HepG2 (cell line): ENCODE measurements at regions not wholly inside any gene's neighbourhood (a gene's known extent, or its start where the extent isn't known, plus 50 kb on each side); places are given as distances from the start of the nearest gene placed in this dataset.

ENCODE experiments used
- EP300 ChIP-seq, 3 experiments: sonication (generic) in 1 of 3; formaldehyde crosslinking in 1 of 3; IDR thresholded peaks; 2 replicates each; pipeline versions ENCODE4 v1.5.1 to v1.6.1; 2011 to 2020; ENCODE audit warnings: low read depth in 2 of 3, low read length in 2 of 3, borderline replicate concordance in 1 of 3, improper control_type of control experiment in 1 of 3, mild to moderate bottlenecking in 1 of 3, missing genetic modification reagents in 1 of 3, moderate library complexity in 1 of 3
- FOXM1 ChIP-seq: sonication (generic); formaldehyde crosslinking; IDR thresholded peaks from 2 replicates; pipeline ENCODE4 v1.5.0; 2020; ENCODE audit warnings: missing genetic modification reagents
- FOXO1 ChIP-seq: sonication (generic); formaldehyde crosslinking; IDR thresholded peaks from 2 replicates; pipeline ENCODE4 v1.4.0; 2020; ENCODE audit warnings: missing genetic modification reagents
- FOXO4 ChIP-seq: sonication (generic); formaldehyde crosslinking; conservative IDR thresholded peaks from 2 replicates; pipeline ENCODE4 v1.8.1; 2023; ENCODE audit warnings: missing genetic modification reagents
- LRRFIP1 ChIP-seq: sonication (generic); formaldehyde crosslinking; conservative IDR thresholded peaks from 2 replicates; pipeline ENCODE4 v1.4.0; 2020; ENCODE audit warnings: missing genetic modification reagents
- MEF2D ChIP-seq: sonication (generic); formaldehyde crosslinking; IDR thresholded peaks from 2 replicates; pipeline ENCODE4 v1.5.1; 2020; ENCODE audit warnings: mild to moderate bottlenecking, missing genetic modification reagents
- SRF ChIP-seq: IDR thresholded peaks from 2 replicates; pipeline ENCODE4 v1.6.1; 2011; ENCODE audit warnings: mild to moderate bottlenecking, low read depth, low read length, moderate library complexity
- ZNF10 ChIP-seq: sonication (generic); formaldehyde crosslinking; IDR thresholded peaks from 2 replicates; pipeline ENCODE4 v1.4.0; 2020; ENCODE audit warnings: mild to moderate bottlenecking, low read depth, missing genetic modification reagents, borderline replicate concordance
- ZNF224 ChIP-seq: sonication (generic); formaldehyde crosslinking; IDR thresholded peaks from 2 replicates; pipeline ENCODE4 v1.5.0; 2020; ENCODE audit warnings: mild to moderate bottlenecking, missing genetic modification reagents
- ZNF260 ChIP-seq: sonication (generic); formaldehyde crosslinking; IDR thresholded peaks from 2 replicates; pipeline ENCODE4 v1.4.0; 2020; ENCODE audit warnings: missing genetic modification reagents, low read depth, mild to moderate bottlenecking, borderline replicate concordance
- ZNF552 ChIP-seq: sonication (generic); formaldehyde crosslinking; IDR thresholded peaks from 2 replicates; pipeline ENCODE4 v1.9.0; 2022; ENCODE audit warnings: missing genetic modification reagents, mild to moderate bottlenecking, borderline replicate concordance
- ZNF670 ChIP-seq: sonication (generic); formaldehyde crosslinking; IDR thresholded peaks from 2 replicates; pipeline ENCODE4 v1.8.0; 2022; ENCODE audit warnings: mild to moderate bottlenecking, missing genetic modification reagents, borderline replicate concordance

- TF ChIP-seq ZNF670 (CRISPR knock-in tag) (no peak), LRRFIP1 (CRISPR knock-in tag) (no peak), ZNF224 (CRISPR knock-in tag) (no peak), ZNF10 (CRISPR knock-in tag) (no peak), EP300 (IDR thresholded peaks at IDR 0.05; ENCODE audit: low read depth in 2 of 2, low read length in 2 of 2) (no peak), EP300 (CRISPR knock-in tag; IDR thresholded peaks at IDR 0.05; ENCODE audit: borderline replicate concordance) (no peak), MEF2D (no peak), FOXO1 (CRISPR knock-in tag) (no peak), ZNF552 (CRISPR knock-in tag) (no peak), SRF (no peak), FOXM1 (no peak), FOXO4 (no peak), ZNF260 (CRISPR knock-in tag) (no peak)
Measured at GRCh38 chr2:43007901-43008300, 215.5 kb upstream of the HAAO start.
